HepG2 (cell line): ENCODE measurements at regions not wholly inside any gene's neighbourhood (a gene's known extent, or its start where the extent isn't known, plus 50 kb on each side); places are given as distances from the start of the nearest gene placed in this dataset.

Source experiments
- AFF4 ChIP-seq: sonication (generic); formaldehyde crosslinking; IDR thresholded peaks from 2 replicates; pipeline ENCODE4 v1.4.0; 2020; ENCODE audit warnings: missing genetic modification reagents
- ATAD3A ChIP-seq: sonication (generic); formaldehyde crosslinking; IDR thresholded peaks from 2 replicates; pipeline ENCODE4 v1.4.0; 2020; ENCODE audit warnings: missing genetic modification reagents
- CENPT ChIP-seq: sonication (generic); formaldehyde crosslinking; IDR thresholded peaks from 2 replicates; pipeline ENCODE4 v1.8.0; 2022; ENCODE audit warnings: low read depth, mild to moderate bottlenecking, moderate library complexity, missing genetic modification reagents
- ESRRA ChIP-seq: sonication (generic); formaldehyde crosslinking; IDR thresholded peaks from 2 replicates; pipeline ENCODE4 v1.5.1; 2020; ENCODE audit warnings: mild to moderate bottlenecking, low read depth, missing genetic modification reagents
- FOXA3 ChIP-seq: IDR thresholded peaks from 2 replicates; pipeline ENCODE4 v1.6.1; 2016; ENCODE audit warnings: missing genetic modification reagents, missing compliant biosample characterization
- KLF6 ChIP-seq: IDR thresholded peaks from 2 replicates; pipeline ENCODE4 v1.8.0; 2016; ENCODE audit warnings: missing biosample characterization, missing genetic modification reagents
- KLF9 ChIP-seq: IDR thresholded peaks from 2 replicates; pipeline ENCODE4 v1.6.1; 2016; ENCODE audit warnings: low read depth
- MBNL3 ChIP-seq: fragments of 250-450 bp; sonication (Bioruptor Pico); conservative IDR thresholded peaks from 2 replicates; pipeline ENCODE4 v1.8.0; 2022; ENCODE audit warnings: mild to moderate bottlenecking, inconsistent platforms
- MED8 ChIP-seq: sonication (generic); formaldehyde crosslinking; IDR thresholded peaks from 2 replicates; pipeline ENCODE4 v1.8.1; 2023; ENCODE audit warnings: mild to moderate bottlenecking, missing genetic modification reagents; ENCODE audit not compliant: insufficient replicate concordance
- PHF20 ChIP-seq: sonication (generic); formaldehyde crosslinking; IDR thresholded peaks from 2 replicates; pipeline ENCODE4 v1.5.0; 2020; ENCODE audit warnings: mild to moderate bottlenecking, missing genetic modification reagents
- RNF2 ChIP-seq: fragments of 450-650 bp; conservative IDR thresholded peaks from 2 replicates; pipeline ENCODE4 v1.6.1; 2016; ENCODE audit warnings: low read depth
- STAG1 ChIP-seq: sonication (generic); formaldehyde crosslinking; IDR thresholded peaks from 2 replicates; pipeline ENCODE4 v1.4.0; 2020; ENCODE audit warnings: missing genetic modification reagents
- ZBTB1 ChIP-seq: sonication (generic); formaldehyde crosslinking; IDR thresholded peaks from 2 replicates; pipeline ENCODE4 v1.4.0; 2020; ENCODE audit warnings: missing genetic modification reagents, borderline replicate concordance
- ZFP36L2 ChIP-seq: sonication (generic); formaldehyde crosslinking; IDR thresholded peaks from 2 replicates; pipeline ENCODE4 v1.4.0; 2020; ENCODE audit warnings: missing genetic modification reagents
- ZNF660 ChIP-seq: sonication (generic); formaldehyde crosslinking; IDR thresholded peaks from 2 replicates; pipeline ENCODE4 v1.5.1; 2020; ENCODE audit warnings: mild to moderate bottlenecking, low read depth, missing genetic modification reagents, borderline replicate concordance
- ZSCAN9 ChIP-seq: IDR thresholded peaks from 2 replicates; pipeline ENCODE4 v1.6.1; 2016; ENCODE audit warnings: borderline replicate concordance
- TF ChIP-seq, protein P1 (sequence below): sonication (generic); formaldehyde crosslinking; IDR thresholded peaks from 2 replicates; pipeline ENCODE4 v1.4.0; 2020; ENCODE audit warnings: mild to moderate bottlenecking, missing genetic modification reagents
- TF ChIP-seq, protein P2 (sequence below): sonication (generic); formaldehyde crosslinking; IDR thresholded peaks from 2 replicates; pipeline ENCODE4 v1.5.1; 2020; ENCODE audit warnings: missing genetic modification reagents, mild to moderate bottlenecking, borderline replicate concordance
- TF ChIP-seq, protein P3 (sequence below): sonication (generic); formaldehyde crosslinking; IDR thresholded peaks from 2 replicates; pipeline ENCODE4 v1.4.0; 2020; ENCODE audit warnings: low read depth, mild to moderate bottlenecking, missing genetic modification reagents
- TF ChIP-seq, protein P4 (sequence below): sonication (generic); formaldehyde crosslinking; IDR thresholded peaks from 2 replicates; pipeline ENCODE4 v1.4.0; 2020; ENCODE audit warnings: missing genetic modification reagents, borderline replicate concordance

DNA sequence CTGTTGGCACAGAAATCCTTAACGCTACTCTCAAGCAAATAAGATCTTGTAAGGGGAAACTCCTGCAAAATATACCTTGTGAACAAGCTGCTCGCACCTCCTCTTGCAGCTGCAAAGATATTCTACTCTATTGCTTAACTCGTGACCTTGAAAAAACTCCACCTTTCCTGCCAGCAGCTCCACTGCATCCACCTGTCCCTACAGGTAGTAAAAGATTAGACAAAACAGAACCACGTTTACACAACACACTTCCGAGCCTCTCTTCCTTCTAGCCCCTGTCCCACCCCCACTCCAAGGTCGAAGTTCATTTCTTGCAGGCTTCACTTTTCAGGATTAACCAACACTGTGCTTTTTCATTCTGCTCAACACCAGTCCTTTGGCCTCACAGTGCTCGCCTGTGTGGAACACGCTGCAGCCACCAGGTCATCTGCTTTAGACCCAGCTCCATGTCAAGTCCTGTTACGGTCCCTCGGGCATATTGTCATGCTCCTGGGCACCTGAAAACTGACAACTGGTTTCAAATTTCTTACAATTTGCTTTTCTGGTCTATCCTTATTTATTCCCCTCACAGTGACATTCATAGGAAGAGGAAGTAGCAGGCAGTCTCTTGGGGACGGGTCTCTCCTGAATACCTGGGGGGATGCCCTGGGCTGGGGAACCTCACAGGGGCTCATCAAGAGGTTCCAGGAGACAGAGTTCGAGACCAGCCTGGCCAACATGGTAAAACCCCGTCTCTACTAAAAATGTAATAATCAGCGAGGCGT lies 165.8 kb upstream of the KLF14 start (continued):
- TF ChIP-seq ZSCAN9 (CRISPR knock-in tag) (peak; percentile 77; the same call in 1 of the 2 replicates), MBNL3 (CRISPR knock-in tag) (no peak), ZBTB1 (CRISPR knock-in tag) (no peak), PHF20 (CRISPR knock-in tag) (no peak), KLF9 (CRISPR knock-in tag) (no peak), RNF2 (no peak), KLF6 (peak; percentile 51; the same call in 1 of the 2 replicates), ESRRA (CRISPR knock-in tag) (peak; percentile 85), FOXA3 (CRISPR knock-in tag) (peak; percentile 92), ZFP36L2 (CRISPR knock-in tag) (peak; percentile 57; the same call in 1 of the 2 replicates), CENPT (CRISPR knock-in tag) (no peak), STAG1 (CRISPR knock-in tag) (peak; percentile 45), MED8 (CRISPR knock-in tag) (peak; percentile 58), ATAD3A (CRISPR knock-in tag) (no peak), ZNF660 (CRISPR knock-in tag) (no peak), AFF4 (CRISPR knock-in tag) (peak; percentile 89; the same call in 1 of the 2 replicates)
- TF ChIP-seq, protein P1, sequence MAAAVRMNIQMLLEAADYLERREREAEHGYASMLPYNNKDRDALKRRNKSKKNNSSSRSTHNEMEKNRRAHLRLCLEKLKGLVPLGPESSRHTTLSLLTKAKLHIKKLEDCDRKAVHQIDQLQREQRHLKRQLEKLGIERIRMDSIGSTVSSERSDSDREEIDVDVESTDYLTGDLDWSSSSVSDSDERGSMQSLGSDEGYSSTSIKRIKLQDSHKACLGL, result no peak
- TF ChIP-seq, protein P2, sequence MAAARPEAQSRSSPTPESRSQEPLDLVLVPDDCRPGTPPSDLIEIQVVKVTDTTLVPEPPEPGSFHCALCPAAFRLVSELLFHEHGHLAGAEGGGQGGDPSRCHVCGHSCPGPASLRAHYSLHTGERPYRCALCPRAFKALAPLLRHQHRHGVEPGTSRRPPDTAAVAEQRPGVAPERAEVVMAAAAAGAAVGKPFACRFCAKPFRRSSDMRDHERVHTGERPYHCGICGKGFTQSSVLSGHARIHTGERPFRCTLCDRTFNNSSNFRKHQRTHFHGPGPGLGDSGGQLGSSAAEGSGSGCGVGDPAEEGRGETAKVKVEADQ (CRISPR knock-in tag), result no peak
- TF ChIP-seq, protein P3, sequence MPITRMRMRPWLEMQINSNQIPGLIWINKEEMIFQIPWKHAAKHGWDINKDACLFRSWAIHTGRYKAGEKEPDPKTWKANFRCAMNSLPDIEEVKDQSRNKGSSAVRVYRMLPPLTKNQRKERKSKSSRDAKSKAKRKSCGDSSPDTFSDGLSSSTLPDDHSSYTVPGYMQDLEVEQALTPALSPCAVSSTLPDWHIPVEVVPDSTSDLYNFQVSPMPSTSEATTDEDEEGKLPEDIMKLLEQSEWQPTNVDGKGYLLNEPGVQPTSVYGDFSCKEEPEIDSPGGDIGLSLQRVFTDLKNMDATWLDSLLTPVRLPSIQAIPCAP (CRISPR knock-in tag), result no peak
- TF ChIP-seq, protein P4, sequence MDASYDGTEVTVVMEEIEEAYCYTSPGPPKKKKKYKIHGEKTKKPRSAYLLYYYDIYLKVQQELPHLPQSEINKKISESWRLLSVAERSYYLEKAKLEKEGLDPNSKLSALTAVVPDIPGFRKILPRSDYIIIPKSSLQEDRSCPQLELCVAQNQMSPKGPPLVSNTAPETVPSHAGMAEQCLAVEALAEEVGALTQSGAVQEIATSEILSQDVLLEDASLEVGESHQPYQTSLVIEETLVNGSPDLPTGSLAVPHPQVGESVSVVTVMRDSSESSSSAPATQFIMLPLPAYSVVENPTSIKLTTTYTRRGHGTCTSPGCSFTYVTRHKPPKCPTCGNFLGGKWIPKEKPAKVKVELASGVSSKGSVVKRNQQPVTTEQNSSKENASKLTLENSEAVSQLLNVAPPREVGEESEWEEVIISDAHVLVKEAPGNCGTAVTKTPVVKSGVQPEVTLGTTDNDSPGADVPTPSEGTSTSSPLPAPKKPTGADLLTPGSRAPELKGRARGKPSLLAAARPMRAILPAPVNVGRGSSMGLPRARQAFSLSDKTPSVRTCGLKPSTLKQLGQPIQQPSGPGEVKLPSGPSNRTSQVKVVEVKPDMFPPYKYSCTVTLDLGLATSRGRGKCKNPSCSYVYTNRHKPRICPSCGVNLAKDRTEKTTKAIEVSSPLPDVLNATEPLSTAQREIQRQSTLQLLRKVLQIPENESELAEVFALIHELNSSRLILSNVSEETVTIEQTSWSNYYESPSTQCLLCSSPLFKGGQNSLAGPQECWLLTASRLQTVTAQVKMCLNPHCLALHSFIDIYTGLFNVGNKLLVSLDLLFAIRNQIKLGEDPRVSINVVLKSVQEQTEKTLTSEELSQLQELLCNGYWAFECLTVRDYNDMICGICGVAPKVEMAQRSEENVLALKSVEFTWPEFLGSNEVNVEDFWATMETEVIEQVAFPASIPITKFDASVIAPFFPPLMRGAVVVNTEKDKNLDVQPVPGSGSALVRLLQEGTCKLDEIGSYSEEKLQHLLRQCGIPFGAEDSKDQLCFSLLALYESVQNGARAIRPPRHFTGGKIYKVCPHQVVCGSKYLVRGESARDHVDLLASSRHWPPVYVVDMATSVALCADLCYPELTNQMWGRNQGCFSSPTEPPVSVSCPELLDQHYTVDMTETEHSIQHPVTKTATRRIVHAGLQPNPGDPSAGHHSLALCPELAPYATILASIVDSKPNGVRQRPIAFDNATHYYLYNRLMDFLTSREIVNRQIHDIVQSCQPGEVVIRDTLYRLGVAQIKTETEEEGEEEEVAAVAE (CRISPR knock-in tag), result no peak
